GM10248 (cell line): ENCODE measurements at regions not wholly inside any gene's neighbourhood (a gene's known extent, or its start where the extent isn't known, plus 50 kb on each side); places are given as distances from the start of the nearest gene placed in this dataset.

ENCODE experiments used
- CTCF ChIA-PET: fragments of 300-600 bp; sonication (Branson Sonifier 250); formaldehyde crosslinking; extraction: SDS; loops from one replicate; lab custom pipeline; 2021; ENCODE audit warnings: antibody characterized with exemption; lab: Yijun Ruan, JAX
- POLR2A ChIA-PET: fragments of 350-650 bp; sonication (Branson Sonifier 250); formaldehyde crosslinking; extraction: SDS; loops from one replicate; lab custom pipeline; 2020; ENCODE audit warnings: antibody characterized with exemption; lab: Yijun Ruan, JAX
- DNase-seq: peaks from one replicate; pipeline ENCODE4 v3.0.0; 2012; ENCODE audit errors: extremely low spot score
- CTCF ChIP-seq: IDR thresholded peaks from 2 replicates; pipeline ENCODE4 v1.5.1; 2012; ENCODE audit warnings: mild to moderate bottlenecking, low read depth; ENCODE audit errors: extremely low read depth, missing control alignments, control extremely low read depth

- TF ChIP-seq CTCF: no peak
- POLR2A ChIA-PET: no interaction called here
- CTCF ChIA-PET: no interaction called here
Measured at GRCh38 chr3:23094412-23094811, 108.7 kb upstream of the UBE2E2 start.

DNA sequence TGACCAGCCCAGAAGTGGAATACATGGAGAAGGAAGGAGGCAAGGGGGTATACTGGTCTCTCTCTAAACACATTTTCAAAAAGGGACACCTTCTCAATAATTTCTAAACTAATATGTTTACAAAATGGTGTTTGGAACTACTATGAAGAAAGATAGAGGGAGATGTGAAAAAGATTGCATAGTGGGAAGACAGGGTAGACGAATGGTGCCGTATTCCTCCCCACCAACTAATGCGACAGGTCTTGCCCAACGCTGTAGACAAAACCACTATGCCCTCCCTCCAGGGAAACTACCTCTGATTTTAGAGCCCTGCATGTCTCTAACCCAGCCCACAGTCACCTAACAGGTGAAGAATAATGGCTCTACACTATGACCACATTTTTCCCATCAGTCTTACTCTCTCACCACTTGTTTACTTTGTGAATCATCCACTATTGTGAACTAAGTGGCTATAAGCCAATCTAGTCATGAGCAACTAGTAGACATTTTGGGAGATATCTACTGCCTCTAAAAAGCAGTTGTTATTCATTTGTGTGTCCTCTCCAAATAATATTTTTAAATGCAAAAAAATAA lies 108.2 kb upstream of the UBE2E2 start:
- no peak for TF ChIP-seq CTCF
- POLR2A ChIA-PET: no interaction called here
- no peak for DNase-seq

More at GRCh38 chr3:23094412-23094811, 108.7 kb upstream of the UBE2E2 start:
- DNase-seq: no peak

GRCh38 chr3:23096041-23096440 lies 107.1 kb upstream of the UBE2E2 start:
- no peak for TF ChIP-seq CTCF
- POLR2A ChIA-PET: no interaction called here
- DNase-seq: no peak
- CTCF ChIA-PET: interaction anchor here (1.6 kb wide), 1 partner anchor 9 kb away, joined by 3 read pairs; no protein-coding TSS in a partner anchor

More for the DNA sequence above, 108.2 kb upstream of the UBE2E2 start:
- CTCF ChIA-PET: no interaction called here

DNA sequence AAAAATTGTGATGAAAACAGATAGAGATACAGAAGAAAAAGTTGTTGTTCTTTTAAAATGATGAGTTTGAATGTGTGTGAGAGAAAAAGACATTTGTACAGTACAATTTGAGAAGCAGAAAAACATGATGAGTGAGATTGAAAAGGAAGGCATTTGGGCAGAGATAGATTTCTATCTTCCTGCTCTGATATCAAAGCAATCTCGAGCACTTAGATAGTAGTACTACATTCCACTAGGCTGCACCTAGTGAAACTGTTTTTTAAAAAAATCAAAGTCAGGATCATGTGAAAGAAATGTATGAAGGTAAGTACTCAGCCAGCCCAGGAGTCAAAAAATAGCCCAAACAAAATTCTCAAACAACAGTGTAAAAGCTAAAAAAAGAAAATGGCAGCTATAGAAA lies 104.1 kb upstream of the UBE2E2 start:
- CTCF ChIA-PET: no interaction called here
- no peak for TF ChIP-seq CTCF
- DNase-seq: no peak
- POLR2A ChIA-PET: no interaction called here

GRCh38 chr3:23099677-23100076 lies 103.5 kb upstream of the UBE2E2 start:
- CTCF ChIA-PET: no interaction called here
- no peak for TF ChIP-seq CTCF
- no peak for DNase-seq
- POLR2A ChIA-PET: no interaction called here

DNA sequence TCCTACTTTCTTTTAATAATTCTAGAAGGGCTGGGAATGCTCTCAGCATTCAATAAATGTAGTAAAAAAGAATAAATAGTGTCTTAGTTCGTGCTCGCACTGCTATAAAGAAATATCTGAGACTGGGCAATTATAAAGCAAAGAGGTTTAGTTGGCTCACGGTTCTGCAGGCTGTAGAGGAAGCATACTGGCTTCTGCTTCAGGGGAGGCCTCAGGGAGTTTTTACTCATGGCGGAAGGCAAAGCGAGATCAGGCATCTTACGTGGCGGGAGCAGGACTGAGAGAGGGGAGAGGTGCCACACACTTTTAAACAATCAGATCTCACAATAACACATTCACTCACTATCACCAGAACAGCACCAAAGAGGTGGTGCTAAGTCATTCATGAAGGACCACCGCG lies 103.0 kb upstream of the UBE2E2 start:
- POLR2A ChIA-PET: no interaction called here
- no peak for TF ChIP-seq CTCF
- DNase-seq: no peak
- CTCF ChIA-PET: no interaction called here
